Stimulated activated CD4-positive, alpha-beta T cell treated with anti-CD3 and anti-CD28 coated beads, Interleukin-4, amount 100 ng/mL, for 24 hours (primary cell): ENCODE measurements at regions not wholly inside any gene's neighbourhood (a gene's known extent, or its start where the extent isn't known, plus 50 kb on each side); places are given as distances from the start of the nearest gene placed in this dataset.

ENCODE experiments used
- DNase-seq: peaks from one replicate; pipeline ENCODE4 v3.0.0-alpha.2; 2020

GRCh38 chr3:113051787-113052186, 61.0 kb downstream of the GTPBP8 start:
- DNase-seq: no peak

GRCh38 chr3:113053169-113053568, 62.4 kb downstream of the GTPBP8 start:
- no peak for DNase-seq

GRCh38 chr3:113054552-113054951, 63.8 kb downstream of the GTPBP8 start:
- no peak for DNase-seq

GRCh38 chr3:113055201-113055600, 64.4 kb downstream of the GTPBP8 start:
- no peak for DNase-seq

- no peak for DNase-seq
Measured at GRCh38 chr3:113055961-113056360, 65.2 kb downstream of the GTPBP8 start.

GRCh38 chr3:113057117-113057516, 66.3 kb downstream of the GTPBP8 start:
- no peak for DNase-seq

- no peak for DNase-seq
Measured at GRCh38 chr3:113058188-113058587, 67.4 kb downstream of the GTPBP8 start.

- no peak for DNase-seq
Measured at GRCh38 chr3:113062705-113063104, 71.9 kb downstream of the GTPBP8 start.

GRCh38 chr3:113063126-113063894, 72.5 kb downstream of the GTPBP8 start:
- DNase-seq: no peak

GRCh38 chr3:113064183-113064582, 73.4 kb downstream of the GTPBP8 start:
- DNase-seq: no peak

- DNase-seq: no peak
Measured at GRCh38 chr3:113065336-113065735, 74.6 kb downstream of the GTPBP8 start.

- DNase-seq: no peak
Measured at GRCh38 chr3:113070072-113070640, 79.4 kb downstream of the GTPBP8 start.

- DNase-seq: no peak
Measured at GRCh38 chr3:113070681-113071113, 79.9 kb downstream of the GTPBP8 start.

GRCh38 chr3:113075588-113075987, 84.8 kb downstream of the GTPBP8 start:
- no peak for DNase-seq

GRCh38 chr3:113079218-113079961, 88.6 kb downstream of the GTPBP8 start:
- no peak for DNase-seq

GRCh38 chr3:113084777-113085176, 94.0 kb downstream of the GTPBP8 start:
- no peak for DNase-seq

- no peak for DNase-seq
Measured at GRCh38 chr3:113086560-113087461, 96.0 kb downstream of the GTPBP8 start.

- no peak for DNase-seq
Measured at GRCh38 chr3:113088616-113089015, 97.8 kb downstream of the GTPBP8 start.

- DNase-seq: no peak
Measured at GRCh38 chr3:113091417-113091816, 100.6 kb downstream of the GTPBP8 start.

GRCh38 chr3:113092746-113093145, 102.0 kb downstream of the GTPBP8 start:
- no peak for DNase-seq

- DNase-seq: no peak
Measured at GRCh38 chr3:113094337-113095221, 103.8 kb downstream of the GTPBP8 start.
